GM19463 (cell line): ENCODE measurements at regions not wholly inside any gene's neighbourhood (a gene's known extent, or its start where the extent isn't known, plus 50 kb on each side); places are given as distances from the start of the nearest gene placed in this dataset.

Experiments
- ATAC-seq: cut with Tn5 transposase; IDR thresholded peaks from one replicate; pipeline ENCODE4 v1.9.1; 2021; ENCODE audit warnings: mild to moderate bottlenecking, moderate library complexity; ENCODE audit not compliant: unreplicated experiment

- no peak for ATAC-seq
Observed at GRCh38 chr19:46944918-46945628, 74.6 kb upstream of the NPAS1 start.

DNA sequence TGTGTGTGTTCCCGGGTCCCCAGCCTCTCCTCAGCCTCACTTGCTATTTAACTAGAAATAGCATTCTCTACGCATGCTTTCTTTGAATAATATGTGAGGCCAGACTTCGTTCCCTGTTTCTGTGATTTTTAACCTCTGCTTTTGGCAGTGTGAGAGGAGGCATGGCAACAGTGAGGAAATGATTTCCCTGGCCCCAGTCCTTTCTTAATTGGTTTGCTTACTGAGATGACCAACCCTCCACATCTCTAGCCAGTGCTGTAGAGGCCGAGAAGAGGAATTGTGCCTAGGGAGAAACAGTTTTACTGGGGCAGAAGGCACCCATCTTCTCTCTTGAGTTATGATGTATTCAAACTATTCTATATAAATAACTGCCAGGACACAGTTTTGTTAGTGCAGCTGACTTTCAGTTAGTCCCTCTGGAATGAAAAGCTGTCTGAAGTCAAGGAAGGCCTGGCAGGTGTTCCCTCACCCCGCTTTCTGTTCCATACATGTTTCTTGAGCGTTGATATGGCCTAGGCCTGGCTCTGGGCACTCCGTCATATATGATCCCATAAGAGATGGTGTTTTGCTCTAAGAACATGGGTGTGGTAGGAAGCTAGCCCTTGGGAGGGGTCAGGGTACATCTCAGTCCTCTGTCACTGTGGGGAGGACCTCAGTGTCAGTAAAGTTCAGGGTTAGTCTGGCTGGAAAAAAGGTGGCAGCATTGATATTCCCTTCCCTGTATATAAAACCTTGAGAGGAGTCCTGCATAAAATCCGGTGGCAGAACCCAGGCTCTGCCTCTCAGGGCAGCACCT is 73.7 kb upstream of the NPAS1 start:
- ATAC-seq, result no peak

- no peak for ATAC-seq
Observed at GRCh38 chr19:46946611-46947238, 72.9 kb upstream of the NPAS1 start.

- no peak for ATAC-seq
Observed at GRCh38 chr19:46947866-46948265, 71.8 kb upstream of the NPAS1 start.

- ATAC-seq, result no peak
Observed at GRCh38 chr19:46950526-46951170, 69.0 kb upstream of the NPAS1 start.

DNA sequence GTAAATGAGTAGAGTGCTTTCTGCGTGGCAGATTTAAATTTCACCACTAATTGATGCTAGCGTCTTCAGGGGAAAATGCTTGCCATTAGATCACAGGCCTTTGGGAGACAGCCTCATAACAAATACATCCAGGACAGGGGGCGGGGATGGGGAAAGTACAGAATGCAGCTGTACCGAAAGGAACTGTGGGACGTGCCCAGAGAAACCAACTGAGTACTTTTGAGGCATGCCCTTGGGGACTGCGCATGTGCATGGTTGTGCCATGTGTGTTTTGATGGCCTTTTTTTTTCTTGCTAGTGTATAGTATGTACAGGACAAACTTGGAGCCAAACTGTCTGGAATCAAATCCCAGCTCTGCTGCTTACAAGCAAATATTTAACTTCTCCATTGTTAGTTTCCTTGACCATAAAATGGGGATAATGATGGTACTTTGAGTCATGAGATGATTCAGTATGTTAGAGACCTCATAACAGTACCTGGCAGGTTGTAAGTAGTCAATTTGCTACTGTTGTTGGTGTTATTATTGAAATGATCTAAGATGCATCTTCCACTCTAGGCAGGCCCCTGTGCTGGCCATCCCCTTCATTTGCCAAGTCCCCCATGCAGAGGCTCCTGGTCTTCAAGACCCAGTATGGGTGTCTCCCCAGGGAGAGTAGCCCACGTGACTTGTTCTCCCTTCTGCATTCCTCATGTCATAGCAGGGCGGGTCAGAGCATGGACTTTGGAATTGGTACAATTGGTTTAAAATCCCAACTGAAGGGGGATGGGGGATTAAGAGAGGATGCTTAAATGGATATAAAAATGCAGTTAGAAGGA is 68.3 kb upstream of the NPAS1 start:
- no peak for ATAC-seq

DNA sequence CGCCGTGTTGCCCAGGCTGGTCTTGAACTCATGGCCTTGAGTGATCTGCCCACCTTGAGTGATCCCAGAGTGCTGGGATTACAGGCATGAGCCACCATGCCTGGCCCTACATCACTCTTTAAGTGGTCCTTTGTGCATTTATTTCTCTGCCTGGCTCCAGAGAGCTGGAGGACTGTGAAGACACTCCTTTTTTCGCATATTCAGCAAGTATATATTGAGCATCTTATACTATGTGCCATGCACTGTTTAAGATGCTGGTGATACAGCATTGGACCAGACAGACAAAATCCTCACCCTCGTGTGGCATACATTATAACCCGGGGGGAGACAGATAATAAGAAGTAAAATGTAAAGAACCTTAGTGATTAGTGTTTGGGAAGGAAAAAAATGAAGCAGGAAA is 66.8 kb upstream of the NPAS1 start:
- no peak for ATAC-seq

DNA sequence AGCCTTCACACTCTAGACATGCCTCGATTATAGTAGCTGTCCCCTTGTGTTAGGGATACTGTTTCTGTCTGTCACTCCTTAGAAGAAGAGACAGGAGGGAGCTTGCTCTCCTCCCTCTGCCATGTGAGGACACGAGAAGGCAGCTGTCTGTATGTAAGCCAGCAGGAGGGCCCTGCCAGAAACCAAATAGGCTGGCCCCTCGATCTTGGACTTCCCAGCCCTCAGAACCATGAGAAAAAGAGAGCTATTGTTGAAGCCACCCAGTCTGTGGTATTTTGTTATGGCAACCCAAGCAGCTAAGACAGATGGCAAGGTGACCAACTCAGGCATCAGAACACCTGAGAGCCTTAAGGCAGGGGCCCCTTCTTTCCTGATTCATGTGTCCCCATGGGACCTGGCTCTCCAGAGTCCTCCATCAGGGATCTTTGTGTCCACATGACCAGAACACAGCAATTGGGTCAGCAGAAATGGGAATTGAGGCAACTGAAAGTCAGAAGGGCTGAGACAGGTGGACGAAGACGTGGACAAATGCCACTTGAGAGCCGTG is 65.6 kb upstream of the NPAS1 start:
- ATAC-seq, result no peak

DNA sequence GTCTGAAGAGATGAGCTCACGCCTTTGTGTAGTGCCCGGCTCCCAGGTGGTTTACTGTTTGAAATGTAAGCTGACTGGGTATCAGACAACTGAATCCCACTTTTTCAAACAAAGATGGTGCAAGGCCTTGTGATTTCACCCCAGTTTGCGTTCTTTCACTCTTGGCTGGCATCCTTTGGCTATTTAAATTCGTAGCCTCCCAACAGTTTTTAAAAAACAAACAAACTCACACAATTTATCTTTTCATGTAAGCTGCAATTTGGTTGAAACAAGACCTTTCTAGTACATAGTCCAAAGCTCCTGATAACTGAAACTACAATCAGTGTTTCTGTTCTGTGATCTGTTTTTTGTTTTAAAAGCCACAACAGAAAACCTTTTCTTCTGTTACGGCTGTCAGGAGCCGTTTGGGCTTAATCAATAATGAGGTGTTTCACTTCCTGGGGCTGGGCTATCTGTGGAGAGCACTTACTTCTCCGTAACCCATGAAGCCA is 65.1 kb upstream of the NPAS1 start:
- peak; percentile 46 for ATAC-seq

DNA sequence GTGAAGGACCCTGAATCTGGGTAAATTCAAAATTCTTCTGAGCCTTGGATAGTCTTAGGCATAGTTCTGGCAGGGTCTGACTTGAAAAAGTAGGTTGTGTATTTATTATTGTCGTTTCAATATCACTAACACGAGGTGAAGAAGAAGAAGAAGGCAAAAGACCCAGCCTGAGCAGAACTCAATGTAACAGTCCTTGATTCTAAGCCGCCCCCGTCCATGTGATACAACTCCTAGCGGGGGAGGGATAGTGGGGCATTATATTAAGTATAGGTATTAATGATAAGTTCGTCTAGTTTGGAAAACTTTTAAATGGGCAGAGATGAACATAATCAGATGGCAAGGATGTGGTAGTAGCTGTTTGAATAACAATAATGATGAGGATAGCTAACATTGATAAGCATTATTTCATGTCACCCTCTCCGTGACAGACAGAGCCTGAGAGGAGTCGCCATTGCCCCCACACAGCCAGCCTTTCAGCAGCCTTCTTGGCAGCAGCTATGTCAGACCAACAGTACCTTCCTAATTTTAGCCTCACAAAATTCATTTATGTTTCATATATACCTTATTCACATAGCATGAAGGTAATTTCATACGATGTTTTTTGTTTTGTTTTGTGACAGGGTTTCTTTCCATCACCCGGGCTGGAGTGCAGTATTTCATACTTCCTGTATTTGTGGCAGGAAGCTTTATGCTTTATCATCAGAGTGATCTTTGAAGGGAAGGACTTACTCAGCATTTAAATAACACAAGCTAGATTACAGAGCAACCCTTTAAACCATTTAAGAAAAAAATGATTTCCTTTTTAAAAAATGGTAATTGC is 64.4 kb upstream of the NPAS1 start:
- ATAC-seq, result no peak

- ATAC-seq, result no peak
Observed at GRCh38 chr19:46955813-46956371, 63.7 kb upstream of the NPAS1 start.

DNA sequence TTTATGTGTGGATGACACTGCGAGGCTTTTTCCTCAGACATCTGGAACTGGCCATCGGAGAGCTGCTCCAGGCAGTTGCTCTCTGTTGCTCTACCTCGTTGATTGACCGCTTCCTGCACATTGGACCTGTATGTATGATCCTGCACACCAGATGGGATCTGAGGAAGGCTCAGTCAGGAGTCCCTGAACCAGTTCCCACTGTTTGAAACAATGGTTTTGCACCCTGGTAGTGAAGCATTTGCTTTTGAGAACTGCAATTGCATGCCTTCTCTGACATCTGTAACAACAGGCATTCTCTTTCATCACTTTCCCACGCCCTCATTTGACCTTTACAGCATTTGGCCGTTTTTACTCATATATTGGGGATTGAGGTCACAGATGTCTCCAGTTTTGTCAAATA is 61.1 kb upstream of the NPAS1 start:
- no peak for ATAC-seq

GRCh38 chr19:46959894-46960556 is 59.6 kb upstream of the NPAS1 start:
- ATAC-seq, result no peak

GRCh38 chr19:46962030-46962570 is 57.5 kb upstream of the NPAS1 start:
- no peak for ATAC-seq

GRCh38 chr19:46963093-46963734 is 56.4 kb upstream of the NPAS1 start:
- ATAC-seq, result no peak

DNA sequence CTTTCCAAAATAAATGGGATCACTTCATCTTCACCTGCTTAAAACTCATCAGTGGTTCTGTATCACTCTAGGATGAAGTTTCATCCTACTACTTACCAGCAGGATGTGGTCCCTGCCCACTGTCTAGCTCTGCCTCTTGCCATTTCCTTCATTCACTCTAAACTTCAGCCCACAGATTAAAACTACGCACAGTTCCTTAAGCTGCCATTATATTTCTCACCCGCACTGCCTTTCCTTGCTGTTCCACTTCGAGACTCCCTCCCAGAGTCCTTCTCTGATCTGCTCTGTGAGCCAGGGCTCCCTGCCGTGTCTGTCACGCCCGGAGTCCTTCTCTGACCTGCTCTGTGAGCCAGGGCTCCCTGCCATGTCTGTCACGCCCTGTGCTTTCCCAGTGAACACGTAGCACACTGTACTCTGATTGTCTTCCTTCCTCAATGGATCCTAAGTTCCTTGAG is 52.0 kb upstream of the NPAS1 start:
- no peak for ATAC-seq
